NCI-H2171 treated with DMSO at 0.1 percent for 48 hours (cell line): ENCODE measurements at regions not wholly inside any gene's neighbourhood (a gene's known extent, or its start where the extent isn't known, plus 50 kb on each side); places are given as distances from the start of the nearest gene placed in this dataset.

Experiments used
- DNase-seq: peaks from one replicate; lab custom pipeline; 2025; lab: John Stamatoyannopoulos, UW

- no peak for DNase-seq
Observed at GRCh38 chr5:175805256-175806011, 65.9 kb upstream of the CPLX2 start.

GRCh38 chr5:175808711-175809110 is 62.7 kb upstream of the CPLX2 start:
- no peak for DNase-seq

DNA sequence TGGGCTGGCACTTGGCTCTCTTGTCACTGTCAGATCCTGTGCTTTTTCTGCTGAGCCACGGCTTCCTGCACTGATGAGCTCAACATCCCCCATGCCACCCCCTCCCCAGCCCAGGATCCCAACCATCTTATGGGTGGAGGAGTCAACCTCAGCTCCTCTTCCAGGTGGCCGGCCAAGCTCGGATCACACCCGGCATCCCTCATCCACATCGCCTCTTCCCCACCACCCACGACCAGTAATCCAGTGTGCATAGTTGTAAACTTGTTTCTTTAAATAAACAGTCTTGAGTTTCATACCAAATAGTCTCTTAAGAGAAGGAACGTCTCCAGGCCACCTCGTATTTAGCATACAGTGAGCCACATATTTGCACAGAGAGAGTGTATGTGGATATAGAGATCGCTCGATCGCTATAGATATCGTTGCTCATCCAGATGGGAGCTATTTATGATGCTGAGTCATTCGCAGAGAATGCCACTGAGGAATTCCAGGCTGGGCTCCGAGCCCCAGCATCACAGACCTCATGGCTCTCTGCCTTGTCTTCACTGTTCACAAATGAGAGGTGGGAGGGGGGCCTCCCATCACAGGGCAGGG is 61.8 kb upstream of the CPLX2 start:
- peak; percentile 57 for DNase-seq

GRCh38 chr5:175810457-175810856 is 60.9 kb upstream of the CPLX2 start:
- no peak for DNase-seq

GRCh38 chr5:175811589-175811988 is 59.8 kb upstream of the CPLX2 start:
- DNase-seq: no peak

DNA sequence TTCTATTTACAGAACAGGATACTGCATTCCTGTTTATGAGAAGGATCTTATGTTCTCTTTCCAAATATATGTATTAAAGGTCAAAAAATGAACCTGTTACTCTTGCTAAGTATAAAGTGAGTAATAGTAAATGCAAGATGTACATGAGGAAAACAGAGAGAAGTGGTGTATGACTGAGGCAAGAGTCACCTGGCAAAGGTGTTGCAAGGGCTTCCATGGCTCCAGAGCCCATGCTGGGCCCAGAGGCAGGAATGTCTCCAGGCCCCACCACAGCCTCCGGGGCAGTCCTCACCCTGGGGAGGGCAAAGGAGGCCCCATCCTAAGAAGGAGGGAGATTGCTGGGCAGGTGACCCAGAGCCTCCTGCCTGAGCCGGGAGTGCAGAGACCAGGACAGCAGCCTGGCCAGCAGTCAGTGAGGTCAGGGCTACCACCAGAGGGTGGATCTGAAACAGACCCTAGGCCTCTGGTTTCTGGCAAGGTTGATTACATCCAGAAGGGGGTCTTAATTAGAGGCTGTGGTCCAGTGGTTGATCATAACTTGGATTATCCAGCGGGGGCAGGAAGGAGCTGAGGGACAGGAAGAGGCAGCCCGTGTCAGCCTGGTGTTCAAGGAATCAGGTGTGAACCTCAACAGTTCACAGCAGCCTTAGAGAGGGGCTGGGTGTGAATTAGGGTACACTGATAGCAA is 57.3 kb upstream of the CPLX2 start:
- no peak for DNase-seq

DNA sequence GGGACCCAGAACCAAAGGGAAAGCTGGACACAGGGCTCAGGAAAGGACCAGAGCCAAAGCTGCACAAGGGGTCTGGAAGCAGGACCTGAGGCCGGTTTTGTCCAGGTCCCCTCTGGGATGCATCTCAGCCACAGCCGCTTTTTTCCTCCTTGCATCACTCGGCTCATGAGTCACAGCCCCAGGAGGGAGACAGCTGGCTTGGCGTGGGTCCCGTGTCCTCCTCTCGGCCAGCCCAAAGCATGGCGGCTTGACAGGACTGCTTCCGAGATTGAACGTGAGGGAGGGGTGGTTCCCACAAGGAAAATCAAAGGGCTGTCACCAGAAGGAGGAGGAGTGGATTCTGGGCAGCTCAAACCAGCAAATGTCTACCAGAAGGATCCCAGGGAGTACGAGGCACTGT is 56.7 kb upstream of the CPLX2 start:
- no peak for DNase-seq

GRCh38 chr5:175815126-175815913 is 56.1 kb upstream of the CPLX2 start:
- no peak for DNase-seq

DNA sequence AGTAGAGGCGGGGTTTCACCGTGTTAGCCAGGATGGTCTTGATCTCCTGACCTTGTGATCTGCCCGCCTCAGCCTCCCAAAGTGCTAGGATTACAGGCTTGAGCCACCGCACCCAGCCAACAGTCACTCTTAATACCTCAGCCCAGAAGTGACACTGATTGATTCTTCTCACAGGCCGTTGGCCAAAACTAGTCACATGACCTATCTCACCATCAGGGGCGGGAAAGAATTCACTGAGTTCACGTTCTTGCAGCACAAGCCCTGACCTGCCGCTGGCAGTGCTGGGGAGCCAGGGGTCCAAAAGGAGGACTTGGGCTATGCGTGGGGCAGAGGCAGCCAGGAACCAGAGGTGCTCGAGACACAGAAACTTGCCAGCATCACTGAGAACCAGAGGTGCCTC is 55.0 kb upstream of the CPLX2 start:
- DNase-seq: no peak

DNA sequence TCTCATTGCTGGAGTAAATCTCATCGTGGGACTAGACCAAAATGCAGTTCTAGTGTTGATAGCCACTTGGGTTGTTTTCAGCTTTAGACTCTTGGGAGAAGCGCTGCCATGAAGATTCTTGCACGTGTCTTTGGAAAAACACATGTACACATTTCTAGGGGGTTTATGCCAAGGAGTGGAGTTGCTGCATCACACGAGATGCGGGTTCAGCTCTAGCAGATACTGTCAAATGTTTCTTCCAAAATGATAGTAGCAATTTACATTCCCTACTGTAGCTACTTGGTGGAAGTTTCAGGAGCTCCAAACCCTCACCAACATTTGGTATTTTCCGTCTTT is 52.3 kb upstream of the CPLX2 start:
- no peak for DNase-seq

DNA sequence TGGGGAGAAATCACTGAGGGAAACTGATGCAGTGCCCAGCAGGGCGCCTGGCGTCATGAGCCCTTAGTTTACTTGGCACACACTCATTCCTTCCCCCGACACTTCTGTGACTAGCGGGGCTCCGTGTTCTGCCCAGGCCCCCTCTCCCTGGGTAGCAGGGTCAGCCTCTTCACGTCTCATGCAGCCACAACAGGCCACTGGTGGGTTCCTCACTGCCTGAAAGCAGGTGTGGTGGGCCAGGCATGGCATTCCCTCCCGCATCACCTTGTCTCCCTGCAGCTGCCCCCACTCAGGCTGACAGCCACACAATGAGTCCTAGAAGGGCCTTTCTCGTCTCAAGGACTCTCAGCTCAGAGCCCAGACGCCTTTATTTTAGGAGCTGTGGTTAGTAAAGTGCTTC is 51.1 kb upstream of the CPLX2 start:
- DNase-seq: no peak
